Upper lobe of left lung (tissue), 4 donors: ENCODE measurements at regions not wholly inside any gene's neighbourhood (a gene's known extent, or its start where the extent isn't known, plus 50 kb on each side); places are given as distances from the start of the nearest gene placed in this dataset.

ENCODE experiments used
- POLR2A ChIP-seq, 4 donors: fragments of 450-650 bp; IDR thresholded peaks; one replicate each; pipeline ENCODE4 v1.5.1; 2016 to 2017; ENCODE audit warnings: antibody characterized with exemption in 4 of 4, mild to moderate bottlenecking in 2 of 4
- TF ChIP-seq, protein P1 (sequence below), 6 experiments: fragments of 450-650 bp in 4 of 6; fragments of 200-600 bp in 2 of 6; sonication (generic) in 2 of 6; IDR thresholded peaks; one replicate each; pipeline ENCODE4 v1.5.1; 2016 to 2019; ENCODE audit warnings: antibody characterized with exemption in 6 of 6

DNA sequence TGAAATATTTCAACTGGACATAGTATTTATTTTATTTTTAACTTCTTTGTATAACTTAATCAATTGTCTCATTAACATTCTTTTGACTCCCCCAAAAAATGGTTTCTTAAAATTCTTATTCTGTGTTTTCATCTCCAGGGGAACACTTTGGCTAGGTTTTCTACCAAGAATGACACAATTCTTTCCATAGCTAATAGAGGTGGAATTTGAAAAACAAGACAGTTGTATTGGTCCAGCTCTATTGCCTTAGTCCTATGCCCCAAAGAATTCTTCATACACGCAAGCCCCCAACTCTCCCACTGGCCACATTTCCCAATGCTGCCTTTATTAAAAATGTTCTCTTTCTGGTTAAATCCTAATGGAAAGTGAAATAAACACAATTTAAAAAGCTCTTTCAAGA lies 104.7 kb upstream of the PKDCC start:
- TF ChIP-seq POLR2A (IDR thresholded peaks at IDR 0.05), result no peak
- TF ChIP-seq, protein P1, sequence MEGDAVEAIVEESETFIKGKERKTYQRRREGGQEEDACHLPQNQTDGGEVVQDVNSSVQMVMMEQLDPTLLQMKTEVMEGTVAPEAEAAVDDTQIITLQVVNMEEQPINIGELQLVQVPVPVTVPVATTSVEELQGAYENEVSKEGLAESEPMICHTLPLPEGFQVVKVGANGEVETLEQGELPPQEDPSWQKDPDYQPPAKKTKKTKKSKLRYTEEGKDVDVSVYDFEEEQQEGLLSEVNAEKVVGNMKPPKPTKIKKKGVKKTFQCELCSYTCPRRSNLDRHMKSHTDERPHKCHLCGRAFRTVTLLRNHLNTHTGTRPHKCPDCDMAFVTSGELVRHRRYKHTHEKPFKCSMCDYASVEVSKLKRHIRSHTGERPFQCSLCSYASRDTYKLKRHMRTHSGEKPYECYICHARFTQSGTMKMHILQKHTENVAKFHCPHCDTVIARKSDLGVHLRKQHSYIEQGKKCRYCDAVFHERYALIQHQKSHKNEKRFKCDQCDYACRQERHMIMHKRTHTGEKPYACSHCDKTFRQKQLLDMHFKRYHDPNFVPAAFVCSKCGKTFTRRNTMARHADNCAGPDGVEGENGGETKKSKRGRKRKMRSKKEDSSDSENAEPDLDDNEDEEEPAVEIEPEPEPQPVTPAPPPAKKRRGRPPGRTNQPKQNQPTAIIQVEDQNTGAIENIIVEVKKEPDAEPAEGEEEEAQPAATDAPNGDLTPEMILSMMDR (IDR thresholded peaks at IDR 0.05), result no peak
